SU-DHL-6 (cell line): ENCODE measurements at regions not wholly inside any gene's neighbourhood (a gene's known extent, or its start where the extent isn't known, plus 50 kb on each side); places are given as distances from the start of the nearest gene placed in this dataset.

Source experiments
- EZH2phosphoT487 ChIP-seq: fragments of 200-600 bp; sonication (generic), shearing (Covaris generic); conservative IDR thresholded peaks from 2 replicates; pipeline ENCODE4 v1.6.1; 2018; ENCODE audit warnings: mild to moderate bottlenecking, antibody characterized with exemption, low read length, moderate library complexity, mixed read lengths
- TF ChIP-seq, protein P1 (sequence below): fragments of 200-600 bp; sonication (generic); IDR thresholded peaks from one replicate; pipeline ENCODE4 v1.5.1; 2017; ENCODE audit warnings: antibody characterized with exemption, mild to moderate bottlenecking, low read length, moderate library complexity; ENCODE audit not compliant: insufficient read depth, poor library complexity, severe bottlenecking

DNA sequence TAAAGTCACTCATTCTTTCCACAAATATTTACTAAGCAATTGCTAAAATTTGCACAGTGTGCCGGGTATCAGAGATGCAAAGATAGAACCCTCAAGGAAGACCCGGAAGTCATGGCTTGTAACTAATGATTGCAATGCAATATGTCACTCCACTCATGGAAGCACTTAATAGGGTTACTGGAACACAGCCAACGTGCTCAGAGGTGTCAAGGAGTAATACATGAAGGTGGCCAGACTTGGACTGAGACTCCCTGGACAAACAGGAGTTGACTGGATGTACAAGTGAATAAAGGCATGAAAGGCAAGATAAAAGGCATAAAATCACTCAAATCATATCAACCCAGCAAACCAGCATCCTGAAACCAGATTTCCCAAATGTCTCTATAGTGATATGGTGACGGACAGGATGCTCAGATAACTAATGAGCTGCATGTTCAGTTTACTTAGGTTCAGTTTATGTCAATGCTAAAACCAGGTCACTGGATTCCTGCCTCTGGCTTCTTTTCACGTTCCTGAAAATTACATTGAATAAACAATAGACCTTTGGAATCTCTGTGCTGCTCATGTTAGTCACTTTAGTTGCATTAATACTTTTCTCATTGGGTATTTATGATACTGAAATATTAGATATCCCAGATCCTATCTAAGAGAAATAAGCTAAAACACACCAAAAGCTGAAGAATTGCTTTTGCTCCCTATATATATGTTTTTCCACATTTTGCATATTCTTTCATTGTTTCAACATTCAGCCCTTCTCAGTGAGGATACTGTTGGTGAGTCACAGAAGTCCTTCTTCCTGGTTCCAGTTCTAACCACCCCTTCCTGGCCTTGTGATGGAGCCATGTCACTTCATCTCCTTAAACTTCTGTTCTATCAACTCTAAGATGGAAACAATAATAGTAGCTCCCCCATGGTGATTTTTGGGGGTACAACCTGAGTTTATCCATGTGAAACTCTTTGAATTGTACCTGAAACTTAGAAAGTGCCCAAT, 688.9 kb upstream of the ID2 start:
- TF ChIP-seq, protein P1, sequence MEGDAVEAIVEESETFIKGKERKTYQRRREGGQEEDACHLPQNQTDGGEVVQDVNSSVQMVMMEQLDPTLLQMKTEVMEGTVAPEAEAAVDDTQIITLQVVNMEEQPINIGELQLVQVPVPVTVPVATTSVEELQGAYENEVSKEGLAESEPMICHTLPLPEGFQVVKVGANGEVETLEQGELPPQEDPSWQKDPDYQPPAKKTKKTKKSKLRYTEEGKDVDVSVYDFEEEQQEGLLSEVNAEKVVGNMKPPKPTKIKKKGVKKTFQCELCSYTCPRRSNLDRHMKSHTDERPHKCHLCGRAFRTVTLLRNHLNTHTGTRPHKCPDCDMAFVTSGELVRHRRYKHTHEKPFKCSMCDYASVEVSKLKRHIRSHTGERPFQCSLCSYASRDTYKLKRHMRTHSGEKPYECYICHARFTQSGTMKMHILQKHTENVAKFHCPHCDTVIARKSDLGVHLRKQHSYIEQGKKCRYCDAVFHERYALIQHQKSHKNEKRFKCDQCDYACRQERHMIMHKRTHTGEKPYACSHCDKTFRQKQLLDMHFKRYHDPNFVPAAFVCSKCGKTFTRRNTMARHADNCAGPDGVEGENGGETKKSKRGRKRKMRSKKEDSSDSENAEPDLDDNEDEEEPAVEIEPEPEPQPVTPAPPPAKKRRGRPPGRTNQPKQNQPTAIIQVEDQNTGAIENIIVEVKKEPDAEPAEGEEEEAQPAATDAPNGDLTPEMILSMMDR, result no peak
- TF ChIP-seq EZH2phosphoT487, result no peak
